ENCODE measurements at regions not wholly inside any gene's neighbourhood (a gene's known extent, or its start where the extent isn't known, plus 50 kb on each side); places are given as distances from the start of the nearest gene placed in this dataset.

- Mint-ChIP-seq H3K36me3 (ENCODE audit: insufficient read depth) (no peaks in the 10 kb centered on the region), H3K27me3 (no peaks in the 10 kb centered on the region), H3K4me1 (no peaks in the 10 kb centered on the region), H3K4me3 (no peak overlapping the region), H3K9me3 (no peaks in the 10 kb centered on the region), H3K27ac (ENCODE audit: low read depth) (no peak overlapping the region)
- ATAC-seq (replicated peaks; ENCODE audit: extremely low read depth, poor library complexity, severe bottlenecking): no peak
- no peak for DNase-seq (ENCODE audit: low spot score in 2 of 2)
These were observed 223.7 kb downstream of the DMRT2 start for GRCh38 chr9:1273859-1274258.

GRCh38 chr9:1274334-1274733 lies 224.2 kb downstream of the DMRT2 start:
- no peak for DNase-seq (ENCODE audit: low spot score in 2 of 2)
- H3K4me1 Mint-ChIP-seq: no peaks in the 10 kb centered on the region
- no peaks in the 10 kb centered on the region for H3K36me3 Mint-ChIP-seq (ENCODE audit: insufficient read depth)
- no peaks in the 10 kb centered on the region for H3K9me3 Mint-ChIP-seq
- H3K27me3 Mint-ChIP-seq: no peaks in the 10 kb centered on the region
- no peak for ATAC-seq (replicated peaks; ENCODE audit: extremely low read depth, poor library complexity, severe bottlenecking)
- no peak overlapping the region for H3K27ac Mint-ChIP-seq (ENCODE audit: low read depth)
- no peak overlapping the region for H3K4me3 Mint-ChIP-seq

DNA sequence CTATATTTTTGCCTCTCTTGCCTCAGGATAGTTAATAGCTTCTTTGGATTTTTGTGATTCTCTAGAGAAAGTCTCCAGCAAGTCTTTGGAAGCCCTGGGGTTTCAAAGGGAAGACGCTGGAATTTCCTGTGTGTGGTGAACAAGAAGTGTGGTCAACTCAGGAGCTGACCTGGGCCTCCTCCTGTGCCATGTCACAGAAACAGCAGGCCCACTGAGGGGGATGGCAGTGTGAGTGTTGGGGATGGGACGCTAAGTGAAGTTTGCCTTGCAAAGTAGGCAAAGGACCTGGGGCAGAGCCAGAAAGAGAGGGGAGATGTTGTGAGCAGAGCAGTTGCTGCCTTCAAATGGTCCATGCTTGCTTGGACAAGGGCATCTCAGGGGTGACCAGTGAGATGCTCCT lies 226.3 kb downstream of the DMRT2 start:
- H3K9me3 Mint-ChIP-seq: no peaks in the 10 kb centered on the region
- no peak overlapping the region for H3K4me3 Mint-ChIP-seq
- DNase-seq (ENCODE audit: low spot score in 2 of 2): no peak
- no peak overlapping the region for H3K27ac Mint-ChIP-seq (ENCODE audit: low read depth)
- no peaks in the 10 kb centered on the region for H3K27me3 Mint-ChIP-seq
- no peaks in the 10 kb centered on the region for H3K4me1 Mint-ChIP-seq
- no peak for ATAC-seq (replicated peaks; ENCODE audit: extremely low read depth, poor library complexity, severe bottlenecking)
- no peaks in the 10 kb centered on the region for H3K36me3 Mint-ChIP-seq (ENCODE audit: insufficient read depth)

DNA sequence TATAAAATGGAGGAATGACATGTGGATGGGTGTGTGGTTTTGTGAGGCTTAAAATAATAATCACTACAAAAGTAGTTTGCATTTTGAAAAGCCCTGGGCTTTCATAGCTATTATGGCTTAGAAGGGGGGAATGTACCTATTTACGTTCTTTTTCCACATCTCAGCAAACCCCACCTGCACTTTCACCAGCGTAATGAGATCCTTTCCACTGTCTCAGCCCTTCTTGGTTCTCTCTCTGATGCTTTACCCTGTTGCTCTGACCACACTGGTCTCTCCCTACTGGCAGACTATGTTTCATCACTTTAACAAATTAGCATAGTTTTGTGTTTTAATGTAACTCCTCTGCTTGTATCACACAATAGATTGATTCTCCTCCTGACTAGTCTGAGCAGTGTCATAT lies 234.6 kb downstream of the DMRT2 start:
- ATAC-seq (replicated peaks; ENCODE audit: extremely low read depth, poor library complexity, severe bottlenecking): no peak
- Mint-ChIP-seq H3K27me3 (peaks cover 17% of the 10 kb centered on the region), H3K4me3 (no peak overlapping the region), H3K36me3 (ENCODE audit: insufficient read depth) (peaks cover 4% of the 10 kb centered on the region), H3K4me1 (no peaks in the 10 kb centered on the region), H3K27ac (ENCODE audit: low read depth) (no peak overlapping the region), H3K9me3 (peaks cover 18% of the 10 kb centered on the region)
- no peak for DNase-seq (ENCODE audit: low spot score in 2 of 2)

- Mint-ChIP-seq H3K36me3 (ENCODE audit: insufficient read depth) (peaks cover 4% of the 10 kb centered on the region), H3K9me3 (peaks cover 18% of the 10 kb centered on the region), H3K27me3 (peaks cover 17% of the 10 kb centered on the region), H3K4me3 (no peak overlapping the region), H3K27ac (ENCODE audit: low read depth) (no peak overlapping the region), H3K4me1 (no peaks in the 10 kb centered on the region)
- ATAC-seq (replicated peaks; ENCODE audit: extremely low read depth, poor library complexity, severe bottlenecking) (no peak), DNase-seq (ENCODE audit: low spot score in 2 of 2) (no peak)
These were observed 235.4 kb downstream of the DMRT2 start for GRCh38 chr9:1285526-1285925.

- H3K4me3 Mint-ChIP-seq: no peak overlapping the region
- peaks cover under 1% of the 10 kb centered on the region for H3K27me3 Mint-ChIP-seq
- H3K27ac Mint-ChIP-seq (ENCODE audit: low read depth): no peak overlapping the region
- H3K36me3 Mint-ChIP-seq (ENCODE audit: insufficient read depth): no peaks in the 10 kb centered on the region
- no peaks in the 10 kb centered on the region for H3K9me3 Mint-ChIP-seq
- DNase-seq (ENCODE audit: low spot score in 2 of 2): no peak
- no peak for ATAC-seq (replicated peaks; ENCODE audit: extremely low read depth, poor library complexity, severe bottlenecking)
- H3K4me1 Mint-ChIP-seq: no peaks in the 10 kb centered on the region
These were observed 242.2 kb downstream of the DMRT2 start for GRCh38 chr9:1292384-1292783.

DNA sequence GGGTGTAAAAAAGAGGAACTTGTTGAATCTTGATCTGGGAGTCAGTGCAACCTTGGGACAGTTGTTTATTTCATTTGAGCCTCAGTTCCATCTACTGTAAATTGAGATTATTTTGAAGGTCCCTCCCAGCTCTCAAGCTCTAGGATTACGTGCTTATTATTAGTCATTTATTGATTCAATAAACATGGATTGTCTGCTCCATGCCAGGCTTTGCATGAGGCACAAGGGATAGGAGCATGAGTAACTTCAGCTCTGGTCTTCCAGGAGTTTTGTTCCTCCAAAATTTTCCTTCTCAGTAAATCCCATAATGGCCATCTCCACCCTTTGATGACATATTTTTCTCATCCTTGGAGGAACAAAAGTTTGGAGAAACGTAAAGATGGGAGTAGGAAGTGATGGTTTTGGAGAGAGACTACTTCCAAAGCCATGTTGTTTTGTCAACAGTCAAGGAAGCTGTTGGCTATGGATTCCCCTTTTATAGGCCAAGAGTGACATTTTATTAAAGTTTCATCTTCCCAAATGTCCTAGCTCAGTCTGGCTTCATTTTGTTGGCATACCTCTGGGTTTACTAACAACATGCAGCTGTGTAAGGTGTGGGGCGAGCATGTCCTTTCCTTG lies 244.6 kb downstream of the DMRT2 start:
- no peak overlapping the region for H3K27ac Mint-ChIP-seq (ENCODE audit: low read depth)
- H3K36me3 Mint-ChIP-seq (ENCODE audit: insufficient read depth): no peaks in the 10 kb centered on the region
- H3K4me3 Mint-ChIP-seq: no peak overlapping the region
- no peaks in the 10 kb centered on the region for H3K4me1 Mint-ChIP-seq
- no peaks in the 10 kb centered on the region for H3K27me3 Mint-ChIP-seq
- no peaks in the 10 kb centered on the region for H3K9me3 Mint-ChIP-seq
- no peak for ATAC-seq (replicated peaks; ENCODE audit: extremely low read depth, poor library complexity, severe bottlenecking)
- DNase-seq (ENCODE audit: low spot score in 2 of 2): no peak

DNA sequence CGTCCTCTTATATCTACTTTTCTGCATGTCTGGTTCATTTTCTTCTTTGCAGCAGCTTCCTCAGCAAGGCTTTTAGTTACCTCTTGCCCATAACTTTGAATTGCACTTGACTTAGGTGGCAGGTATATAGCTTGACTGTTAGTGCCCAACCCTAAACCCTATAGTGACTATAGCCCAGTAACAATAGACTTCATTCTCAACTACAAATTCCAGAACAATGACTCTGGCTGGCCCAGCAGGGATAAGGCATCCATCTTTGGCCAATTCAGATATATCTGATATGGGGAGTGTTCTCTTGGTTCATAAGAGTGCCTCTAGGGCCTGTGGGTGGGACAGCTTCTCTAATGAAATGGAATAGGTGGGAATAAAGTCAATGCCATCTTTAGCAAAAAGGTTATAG lies 246.2 kb downstream of the DMRT2 start:
- no peaks in the 10 kb centered on the region for H3K27me3 Mint-ChIP-seq
- DNase-seq (ENCODE audit: low spot score in 2 of 2): no peak
- no peak overlapping the region for H3K4me3 Mint-ChIP-seq
- no peak for ATAC-seq (replicated peaks; ENCODE audit: extremely low read depth, poor library complexity, severe bottlenecking)
- H3K36me3 Mint-ChIP-seq (ENCODE audit: insufficient read depth): no peaks in the 10 kb centered on the region
- no peaks in the 10 kb centered on the region for H3K4me1 Mint-ChIP-seq
- H3K27ac Mint-ChIP-seq (ENCODE audit: low read depth): no peak overlapping the region
- H3K9me3 Mint-ChIP-seq: no peaks in the 10 kb centered on the region

DNA sequence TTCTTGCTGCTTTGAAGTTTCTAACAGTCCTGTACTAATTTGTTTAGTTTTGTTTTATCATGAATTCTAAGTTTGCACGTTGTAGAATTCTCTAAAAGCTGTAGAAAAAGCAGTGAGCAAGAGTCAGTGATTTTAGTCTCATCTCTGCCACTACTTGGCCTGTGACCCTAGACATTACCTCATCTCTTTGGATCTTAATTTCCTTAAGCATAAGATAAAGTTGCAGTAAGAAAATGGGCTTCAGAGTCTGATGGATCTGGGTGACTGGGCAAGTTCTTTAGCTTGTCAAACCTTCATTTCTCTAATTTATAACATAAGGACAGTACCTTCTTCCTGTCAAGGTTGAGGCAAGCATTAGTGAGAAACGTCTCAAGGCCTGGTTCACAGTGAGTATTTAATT lies 247.9 kb downstream of the DMRT2 start:
- no peak overlapping the region for H3K4me3 Mint-ChIP-seq
- H3K27ac Mint-ChIP-seq (ENCODE audit: low read depth): no peak overlapping the region
- no peaks in the 10 kb centered on the region for H3K27me3 Mint-ChIP-seq
- H3K9me3 Mint-ChIP-seq: no peaks in the 10 kb centered on the region
- no peak for DNase-seq (ENCODE audit: low spot score in 2 of 2)
- ATAC-seq (replicated peaks; ENCODE audit: extremely low read depth, poor library complexity, severe bottlenecking): no peak
- H3K4me1 Mint-ChIP-seq: no peaks in the 10 kb centered on the region
- no peaks in the 10 kb centered on the region for H3K36me3 Mint-ChIP-seq (ENCODE audit: insufficient read depth)

DNA sequence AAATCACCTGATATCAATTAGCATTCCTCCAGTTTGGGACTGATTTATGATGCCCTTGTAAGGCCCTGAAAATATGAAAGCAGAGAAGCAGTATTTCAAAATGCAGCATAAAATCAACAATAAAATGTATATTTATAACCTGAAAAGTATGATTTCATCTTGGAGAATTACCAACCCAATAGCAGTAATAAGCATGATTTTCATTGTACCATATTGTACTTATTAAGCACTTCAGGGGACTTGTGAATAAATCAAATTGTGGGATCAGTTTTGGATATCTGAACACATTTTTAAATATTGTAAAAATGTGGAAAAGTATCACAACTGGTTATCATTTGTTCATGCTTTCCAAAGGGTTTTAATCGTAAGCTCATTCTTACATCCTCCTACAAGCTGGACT lies 250.8 kb downstream of the DMRT2 start:
- Mint-ChIP-seq H3K4me1 (no peaks in the 10 kb centered on the region), H3K36me3 (ENCODE audit: insufficient read depth) (no peaks in the 10 kb centered on the region), H3K9me3 (peaks cover 9% of the 10 kb centered on the region), H3K27me3 (no peaks in the 10 kb centered on the region), H3K27ac (ENCODE audit: low read depth) (no peak overlapping the region), H3K4me3 (no peak overlapping the region)
- DNase-seq (ENCODE audit: low spot score in 2 of 2): no peak
- ATAC-seq (replicated peaks; ENCODE audit: extremely low read depth, poor library complexity, severe bottlenecking): no peak

DNA sequence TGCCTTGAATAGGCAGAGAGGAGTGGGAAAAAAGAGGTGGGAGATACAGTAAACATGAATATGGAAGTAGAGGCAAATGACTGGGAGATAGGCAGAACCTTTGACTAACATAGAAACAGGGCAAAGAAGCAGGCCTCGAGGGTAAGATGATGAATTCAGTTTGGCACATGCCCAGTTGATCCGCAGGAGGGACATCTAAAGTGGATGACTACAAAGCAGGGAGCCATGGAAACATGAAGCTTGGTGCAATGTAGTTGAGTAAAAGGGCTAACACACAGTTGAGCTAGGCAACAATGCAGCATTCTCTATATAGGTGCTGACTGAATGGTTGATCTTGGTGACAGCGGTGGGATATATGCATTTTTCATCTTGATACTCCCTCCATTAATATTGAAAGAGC lies 253.8 kb downstream of the DMRT2 start:
- Mint-ChIP-seq H3K36me3 (ENCODE audit: insufficient read depth) (no peaks in the 10 kb centered on the region), H3K27ac (ENCODE audit: low read depth) (no peak overlapping the region), H3K9me3 (peaks cover 9% of the 10 kb centered on the region), H3K27me3 (no peaks in the 10 kb centered on the region), H3K4me3 (no peak overlapping the region), H3K4me1 (no peaks in the 10 kb centered on the region)
- DNase-seq (ENCODE audit: low spot score in 2 of 2) (no peak), ATAC-seq (replicated peaks; ENCODE audit: extremely low read depth, poor library complexity, severe bottlenecking) (no peak)

DNA sequence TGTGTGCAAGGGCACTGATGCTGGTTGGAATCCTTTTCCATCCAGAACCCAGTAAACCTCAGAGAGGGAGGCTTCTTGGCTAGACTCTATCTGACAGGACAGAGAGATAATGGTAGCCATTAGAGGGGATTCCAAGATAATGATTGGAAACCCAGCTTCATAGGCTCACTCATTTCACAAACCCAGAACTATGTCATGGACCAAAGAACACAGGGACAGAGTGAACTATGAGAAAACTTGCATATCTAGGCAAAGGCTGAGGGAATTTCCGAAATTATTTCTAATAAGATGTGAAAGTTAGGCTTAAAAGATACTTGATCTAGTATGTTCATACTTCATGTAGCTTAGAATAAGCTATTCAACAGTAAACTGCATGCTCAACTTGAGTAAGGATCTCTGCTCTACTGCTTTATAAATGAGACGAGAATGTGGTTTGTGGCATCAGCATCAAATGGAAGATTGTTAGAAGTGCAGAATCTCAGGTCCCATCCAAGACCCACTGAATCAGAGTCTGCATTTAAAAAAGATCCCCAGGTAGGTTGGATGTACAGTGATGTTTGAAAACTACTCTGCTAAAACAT lies 261.4 kb downstream of the DMRT2 start:
- no peaks in the 10 kb centered on the region for H3K4me1 Mint-ChIP-seq
- H3K36me3 Mint-ChIP-seq (ENCODE audit: insufficient read depth): no peaks in the 10 kb centered on the region
- no peak for ATAC-seq (replicated peaks; ENCODE audit: extremely low read depth, poor library complexity, severe bottlenecking)
- H3K27me3 Mint-ChIP-seq: peaks cover 13% of the 10 kb centered on the region
- H3K4me3 Mint-ChIP-seq: no peak overlapping the region
- H3K9me3 Mint-ChIP-seq: peaks cover 11% of the 10 kb centered on the region
- DNase-seq (ENCODE audit: low spot score in 2 of 2): no peak
- no peak overlapping the region for H3K27ac Mint-ChIP-seq (ENCODE audit: low read depth)

GRCh38 chr9:1319436-1319835 lies 269.3 kb downstream of the DMRT2 start:
- H3K36me3 Mint-ChIP-seq (ENCODE audit: insufficient read depth): no peaks in the 10 kb centered on the region
- H3K27ac Mint-ChIP-seq (ENCODE audit: low read depth): no peak overlapping the region
- H3K4me1 Mint-ChIP-seq: no peaks in the 10 kb centered on the region
- DNase-seq (ENCODE audit: low spot score in 2 of 2) (no peak), ATAC-seq (replicated peaks; ENCODE audit: extremely low read depth, poor library complexity, severe bottlenecking) (no peak)
- H3K4me3 Mint-ChIP-seq: no peak overlapping the region
- H3K27me3 Mint-ChIP-seq: no peaks in the 10 kb centered on the region
- peaks cover 6% of the 10 kb centered on the region for H3K9me3 Mint-ChIP-seq
